CD1c-positive myeloid dendritic cell (primary cell): ENCODE measurements at regions not wholly inside any gene's neighbourhood (a gene's known extent, or its start where the extent isn't known, plus 50 kb on each side); places are given as distances from the start of the nearest gene placed in this dataset.
"Not testable (repeated sequence)": the region's sequence is repeated elsewhere in the genome, so short reads cannot be mapped to it uniquely, and the experiment has no call there.

Source experiments
- DNase-seq: peaks from one replicate; pipeline ENCODE4 v3.0.0-alpha.2; 2016; ENCODE audit errors: extremely low spot score

GRCh38 chr4:159551281-159551680 lies 448.4 kb downstream of the RAPGEF2 start:
- DNase-seq: no peak

GRCh38 chr4:159552979-159553768 lies 450.3 kb downstream of the RAPGEF2 start:
- no peak for DNase-seq

- DNase-seq: no peak
Measured at GRCh38 chr4:159555873-159556272, 453.0 kb downstream of the RAPGEF2 start.

- DNase-seq: no peak
Measured at GRCh38 chr4:159562366-159562765, 459.5 kb downstream of the RAPGEF2 start.

- DNase-seq: no peak
Measured at GRCh38 chr4:159563257-159563656, 460.4 kb downstream of the RAPGEF2 start.

GRCh38 chr4:159564615-159565014 lies 461.7 kb downstream of the RAPGEF2 start:
- no peak for DNase-seq

GRCh38 chr4:159566786-159567185 lies 463.9 kb downstream of the RAPGEF2 start:
- DNase-seq: no peak

GRCh38 chr4:159577241-159577640 lies 474.4 kb downstream of the RAPGEF2 start:
- DNase-seq: no peak

GRCh38 chr4:159582685-159583084 lies 479.8 kb downstream of the RAPGEF2 start:
- DNase-seq: no peak

GRCh38 chr4:159592898-159593556 lies 490.1 kb downstream of the RAPGEF2 start:
- no peak for DNase-seq

GRCh38 chr4:159593681-159594080 lies 490.8 kb downstream of the RAPGEF2 start:
- no peak for DNase-seq

- no peak for DNase-seq
Measured at GRCh38 chr4:159594576-159594975, 491.7 kb downstream of the RAPGEF2 start.

- not testable (repeated sequence) for DNase-seq
Measured at GRCh38 chr4:159595101-159595500, 492.2 kb downstream of the RAPGEF2 start.

- DNase-seq: no peak
Measured at GRCh38 chr4:159598602-159599001, 495.7 kb downstream of the RAPGEF2 start.

- DNase-seq: no peak
Measured at GRCh38 chr4:159600061-159600460, 497.2 kb downstream of the RAPGEF2 start.

- no peak for DNase-seq
Measured at GRCh38 chr4:159604781-159605180, 501.9 kb downstream of the RAPGEF2 start.

GRCh38 chr4:159606835-159607234 lies 504.0 kb downstream of the RAPGEF2 start:
- no peak for DNase-seq

GRCh38 chr4:159607809-159608208 lies 504.9 kb downstream of the RAPGEF2 start:
- no peak for DNase-seq

GRCh38 chr4:159608436-159608835 lies 505.6 kb downstream of the RAPGEF2 start:
- no peak for DNase-seq

GRCh38 chr4:159632031-159632430 lies 529.2 kb downstream of the RAPGEF2 start:
- no peak for DNase-seq

GRCh38 chr4:159639671-159640323 lies 536.9 kb downstream of the RAPGEF2 start:
- no peak for DNase-seq

GRCh38 chr4:159649237-159649636 lies 546.4 kb downstream of the RAPGEF2 start:
- DNase-seq: no peak

GRCh38 chr4:159652871-159653270 lies 550.0 kb downstream of the RAPGEF2 start:
- DNase-seq: no peak
